Omental fat pad (tissue), 3 donors: ENCODE measurements at regions not wholly inside any gene's neighbourhood (a gene's known extent, or its start where the extent isn't known, plus 50 kb on each side); places are given as distances from the start of the nearest gene placed in this dataset.

ENCODE experiments used
- ATAC-seq: fragments of 150-250 bp; one replicate; pipeline ENCODE4 v1.9.1; 2016; ENCODE audit warnings: mild to moderate bottlenecking, moderate library complexity; ENCODE audit not compliant: low FRiP score
- DNase-seq: peaks from one replicate; pipeline ENCODE4 v3.0.0-alpha.2; 2019; ENCODE audit warnings: low spot score
- CTCF ChIP-seq, 3 donors: fragments of 450-650 bp; IDR thresholded peaks; one replicate each; pipeline ENCODE4 v1.5.1; 2016 to 2017; ENCODE audit warnings: antibody characterized with exemption in 3 of 3, mild to moderate bottlenecking in 3 of 3, moderate library complexity in 2 of 3

DNA sequence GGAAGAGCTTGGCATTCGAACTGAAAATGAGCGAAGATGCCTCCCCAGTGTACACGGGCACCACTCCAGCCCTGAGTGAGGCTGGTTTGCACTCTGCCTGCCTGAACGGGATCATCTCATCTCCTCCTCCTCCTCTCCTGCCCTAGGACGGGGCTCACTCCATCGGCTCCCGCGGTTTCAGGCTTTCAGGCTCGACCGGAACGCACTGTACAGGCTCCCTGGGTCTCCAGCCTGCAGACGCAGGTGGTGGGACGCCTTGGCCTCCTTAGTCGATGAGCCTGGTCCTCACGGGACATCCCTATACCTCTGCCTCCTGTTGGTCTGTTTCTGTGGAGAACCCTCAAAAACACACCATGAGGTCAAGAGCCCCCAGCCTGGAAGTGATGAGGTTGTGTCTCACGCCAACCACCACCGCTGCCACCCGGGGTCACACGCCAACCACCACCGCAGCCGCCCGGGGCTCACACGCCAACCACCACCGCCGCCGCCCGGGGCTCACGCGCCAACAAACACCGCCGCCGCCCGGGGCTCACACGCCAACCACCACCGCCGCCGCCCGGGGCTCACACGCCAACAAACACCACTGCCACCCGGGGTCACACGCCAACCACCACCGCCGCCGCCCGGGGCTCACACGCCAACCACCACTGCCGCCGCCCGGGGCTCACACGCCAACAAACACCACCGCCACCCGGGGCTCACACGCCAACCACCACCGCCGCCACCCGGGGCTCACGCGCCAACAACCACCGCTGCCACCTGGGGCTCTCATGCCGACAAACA is 56.3 kb downstream of the FOXL3 start:
- ATAC-seq (no peak), DNase-seq (no peak)
- TF ChIP-seq CTCF (IDR thresholded peaks at IDR 0.05), result no peak

DNA sequence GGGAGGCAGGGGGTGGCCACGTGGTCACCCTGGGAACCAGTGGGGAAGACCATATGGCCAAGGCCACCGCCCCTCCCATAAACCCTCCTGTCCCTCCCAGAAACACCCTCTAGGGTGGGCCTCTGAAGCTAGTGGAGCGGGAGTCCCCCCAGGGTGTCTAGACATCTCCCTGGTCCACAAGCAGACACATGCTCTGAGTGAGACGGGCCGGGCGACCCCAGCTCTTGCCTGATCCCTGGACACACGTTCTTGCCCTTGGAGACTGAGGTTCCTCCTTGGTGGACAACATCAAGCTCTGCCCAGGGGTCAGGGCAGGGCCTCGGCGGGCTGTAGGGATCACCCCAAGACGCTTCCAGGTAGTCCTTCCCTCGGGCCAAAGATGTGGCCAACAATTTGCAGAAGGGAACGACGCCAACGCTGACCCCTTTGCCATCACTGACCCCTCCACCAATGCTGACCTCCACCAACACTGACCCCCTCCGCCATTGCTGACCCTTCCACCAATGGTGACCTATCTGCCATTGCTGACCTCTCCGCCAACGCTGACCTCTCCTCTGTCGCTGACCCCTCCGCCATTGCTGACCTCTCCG is 57.1 kb downstream of the FOXL3 start:
- ATAC-seq (no peak), DNase-seq (no peak)
- TF ChIP-seq CTCF (IDR thresholded peaks at IDR 0.05), result no peak

- ATAC-seq (no peak), DNase-seq (no peak)
- no peak for TF ChIP-seq CTCF (IDR thresholded peaks at IDR 0.05)
Observed at GRCh38 chr7:347644-348479, 57.9 kb downstream of the FOXL3 start.

GRCh38 chr7:348480-348844 is 58.5 kb downstream of the FOXL3 start:
- no peak for DNase-seq
- no peak for ATAC-seq
- TF ChIP-seq CTCF (IDR thresholded peaks at IDR 0.05), result no peak

GRCh38 chr7:348962-349743 is 59.2 kb downstream of the FOXL3 start:
- ATAC-seq, result no peak

More at GRCh38 chr7:348962-349743, 59.2 kb downstream of the FOXL3 start:
- DNase-seq, result no peak
- TF ChIP-seq CTCF (IDR thresholded peaks at IDR 0.05), result no peak
